ENCODE measurements at regions not wholly inside any gene's neighbourhood (a gene's known extent, or its start where the extent isn't known, plus 50 kb on each side); places are given as distances from the start of the nearest gene placed in this dataset.

DNA sequence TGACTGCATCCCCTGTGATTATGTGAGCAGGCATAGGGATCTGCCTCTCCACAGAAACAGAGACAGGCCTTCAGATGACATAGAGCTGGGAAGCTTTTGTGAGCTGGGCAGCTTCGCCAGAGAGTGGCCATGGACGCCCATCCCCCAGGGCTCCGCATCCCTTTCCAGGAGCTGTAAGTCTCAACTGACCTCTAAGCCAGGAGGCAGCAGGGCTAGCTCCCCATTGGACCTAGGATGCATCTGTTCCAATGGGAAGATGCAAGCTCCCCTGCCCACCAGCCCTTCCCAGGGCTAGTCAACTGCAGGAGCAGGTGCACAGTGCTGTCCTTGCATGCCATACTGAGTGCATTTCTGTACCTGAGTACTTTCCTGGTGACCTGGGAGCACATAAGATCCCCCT lies 663.6 kb downstream of the RNF144B start:
- H3K4me3 ChIP-seq (ENCODE audit: low read depth, low read length) = no peak overlapping the region
- DNase-seq (ENCODE audit: low read depth, low spot score) = no peak
- POLR2A ChIA-PET = no interaction called here
- TF ChIP-seq, protein P1, sequence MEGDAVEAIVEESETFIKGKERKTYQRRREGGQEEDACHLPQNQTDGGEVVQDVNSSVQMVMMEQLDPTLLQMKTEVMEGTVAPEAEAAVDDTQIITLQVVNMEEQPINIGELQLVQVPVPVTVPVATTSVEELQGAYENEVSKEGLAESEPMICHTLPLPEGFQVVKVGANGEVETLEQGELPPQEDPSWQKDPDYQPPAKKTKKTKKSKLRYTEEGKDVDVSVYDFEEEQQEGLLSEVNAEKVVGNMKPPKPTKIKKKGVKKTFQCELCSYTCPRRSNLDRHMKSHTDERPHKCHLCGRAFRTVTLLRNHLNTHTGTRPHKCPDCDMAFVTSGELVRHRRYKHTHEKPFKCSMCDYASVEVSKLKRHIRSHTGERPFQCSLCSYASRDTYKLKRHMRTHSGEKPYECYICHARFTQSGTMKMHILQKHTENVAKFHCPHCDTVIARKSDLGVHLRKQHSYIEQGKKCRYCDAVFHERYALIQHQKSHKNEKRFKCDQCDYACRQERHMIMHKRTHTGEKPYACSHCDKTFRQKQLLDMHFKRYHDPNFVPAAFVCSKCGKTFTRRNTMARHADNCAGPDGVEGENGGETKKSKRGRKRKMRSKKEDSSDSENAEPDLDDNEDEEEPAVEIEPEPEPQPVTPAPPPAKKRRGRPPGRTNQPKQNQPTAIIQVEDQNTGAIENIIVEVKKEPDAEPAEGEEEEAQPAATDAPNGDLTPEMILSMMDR (IDR thresholded peaks at IDR 0.05; ENCODE audit: insufficient read depth, low read length, missing control alignments) = no peak
- CTCF ChIA-PET = no interaction called here

DNA sequence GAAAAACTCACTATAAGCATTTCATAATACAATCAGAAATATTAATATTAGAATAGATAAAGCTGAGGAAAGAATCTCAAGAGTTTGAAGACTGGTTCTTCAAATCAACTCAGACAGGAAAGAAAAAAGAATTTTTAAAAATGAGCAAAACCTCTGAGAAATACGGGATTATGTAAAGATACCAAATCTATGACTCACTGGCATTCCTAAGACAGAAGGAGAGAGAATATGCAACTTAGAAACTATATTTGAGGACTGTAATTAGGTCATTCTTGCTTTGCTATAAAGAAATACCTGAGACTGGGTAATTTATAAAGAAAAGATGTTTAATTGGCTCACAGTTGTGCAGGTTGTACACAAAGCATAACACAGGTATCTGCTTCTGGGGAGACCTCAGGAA lies 665.1 kb downstream of the RNF144B start:
- ChIA-PET POLR2A (no interaction called here), CTCF (no interaction called here)
- TF ChIP-seq, protein P1 (IDR thresholded peaks at IDR 0.05; ENCODE audit: insufficient read depth, low read length, missing control alignments) = no peak
- no peak overlapping the region for H3K4me3 ChIP-seq (ENCODE audit: low read depth, low read length)
- no peak for DNase-seq (ENCODE audit: low read depth, low spot score)

DNA sequence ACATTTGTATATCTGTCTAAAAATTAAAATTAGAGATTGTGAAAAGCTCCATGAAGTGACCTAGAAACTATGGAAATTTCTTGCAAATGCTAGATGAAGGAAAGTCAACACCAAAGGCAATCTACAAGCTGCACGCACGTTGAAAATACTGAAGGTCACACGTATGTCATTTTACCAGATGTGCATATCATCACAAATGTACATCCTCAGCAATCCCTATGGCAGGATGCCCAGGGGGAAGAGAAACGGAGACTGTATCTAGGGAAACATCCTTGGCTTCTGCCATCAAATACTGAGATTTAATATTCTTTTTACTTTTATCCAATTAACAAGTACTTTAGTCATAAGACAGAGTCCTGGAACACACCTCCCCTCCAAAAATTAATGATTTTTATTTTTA lies 672.0 kb downstream of the RNF144B start:
- ChIA-PET POLR2A (no interaction called here), CTCF (no interaction called here)
- H3K4me3 ChIP-seq (ENCODE audit: low read depth, low read length) = no peak overlapping the region
- TF ChIP-seq, protein P1 (IDR thresholded peaks at IDR 0.05; ENCODE audit: insufficient read depth, low read length, missing control alignments) = no peak
- no peak for DNase-seq (ENCODE audit: low read depth, low spot score)

DNA sequence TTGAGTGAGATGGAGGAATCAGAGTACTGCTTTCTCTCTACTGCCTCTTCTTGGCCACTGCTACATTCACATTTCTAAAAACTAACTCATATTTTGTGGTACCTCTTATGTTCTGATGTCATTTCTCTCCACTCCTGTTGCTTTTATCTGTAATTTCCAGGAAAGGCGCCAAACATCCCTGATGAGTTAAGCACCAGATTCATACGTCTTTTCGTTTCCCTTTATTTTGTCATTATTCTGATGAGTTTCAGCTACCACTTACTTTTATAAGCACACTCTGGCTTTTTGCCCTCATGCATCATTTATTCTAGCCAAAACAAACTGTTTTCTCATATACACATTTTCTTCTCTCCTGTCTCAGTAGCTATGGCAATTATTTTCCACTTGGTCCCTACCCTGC lies 680.0 kb downstream of the RNF144B start:
- ChIA-PET CTCF (no interaction called here), POLR2A (no interaction called here)
- H3K4me3 ChIP-seq (ENCODE audit: low read depth, low read length) = no peak overlapping the region
- no peak for DNase-seq (ENCODE audit: low read depth, low spot score)
- TF ChIP-seq, protein P1 (IDR thresholded peaks at IDR 0.05; ENCODE audit: insufficient read depth, low read length, missing control alignments) = no peak

DNA sequence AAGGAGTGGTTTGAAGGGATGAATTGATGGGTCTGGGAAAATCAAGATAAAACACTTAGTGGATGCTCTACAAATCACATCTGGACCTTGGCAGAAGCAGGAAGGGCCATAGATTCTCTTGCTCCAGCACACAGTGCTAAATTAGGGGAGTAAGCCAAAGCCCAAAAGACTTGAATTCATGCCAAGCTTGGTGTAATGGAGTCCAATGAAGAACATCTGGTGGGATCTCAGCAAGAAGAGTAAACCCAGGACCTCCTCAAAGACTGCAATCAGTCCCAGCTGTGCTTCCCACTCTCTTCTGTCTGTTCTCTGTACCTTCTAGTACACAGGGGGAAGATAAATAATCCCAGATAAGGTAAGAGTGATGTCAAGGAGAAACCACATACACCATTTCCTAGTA lies 683.4 kb downstream of the RNF144B start:
- no peak for DNase-seq (ENCODE audit: low read depth, low spot score)
- CTCF ChIA-PET = no interaction called here
- POLR2A ChIA-PET = no interaction called here
- H3K4me3 ChIP-seq (ENCODE audit: low read depth, low read length) = no peak overlapping the region
- TF ChIP-seq, protein P1 (IDR thresholded peaks at IDR 0.05; ENCODE audit: insufficient read depth, low read length, missing control alignments) = no peak

DNA sequence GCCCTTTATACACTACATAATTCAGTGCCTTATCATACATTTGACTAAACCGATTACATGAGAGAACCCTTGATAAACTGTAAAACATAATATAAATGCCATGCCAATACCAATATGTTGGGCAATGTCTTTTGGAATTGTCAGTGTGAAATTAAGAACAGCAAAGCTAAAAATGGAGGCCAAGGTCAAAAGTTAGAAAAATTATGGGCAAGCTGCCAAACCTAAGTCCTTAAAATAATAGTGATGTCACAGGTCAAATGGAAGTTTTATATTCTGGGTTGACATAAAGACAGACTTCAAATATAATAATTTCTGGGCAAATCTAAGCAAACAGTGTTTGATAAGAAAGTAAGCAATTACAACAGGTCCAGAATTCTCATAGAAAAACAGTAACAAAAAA lies 696.7 kb downstream of the RNF144B start:
- ChIA-PET CTCF (no interaction called here), POLR2A (no interaction called here)
- DNase-seq (ENCODE audit: low read depth, low spot score) = no peak
- no peak overlapping the region for H3K4me3 ChIP-seq (ENCODE audit: low read depth, low read length)
- TF ChIP-seq, protein P1 (IDR thresholded peaks at IDR 0.05; ENCODE audit: insufficient read depth, low read length, missing control alignments) = no peak

Data from AG04449 (cell line).